DND-41 (cell line): ENCODE measurements at regions not wholly inside any gene's neighbourhood (a gene's known extent, or its start where the extent isn't known, plus 50 kb on each side); places are given as distances from the start of the nearest gene placed in this dataset.

ENCODE experiments used
- ATAC-seq: fragments of 200-7000 bp; cut with Tn5 transposase; 3 replicates; pipeline ENCODE4 v1.9.1; 2021; ENCODE audit warnings: low read depth; ENCODE audit not compliant: insufficient read depth
- DNase-seq: peaks from one replicate; pipeline ENCODE4 v3.0.0-alpha.2; 2020
- H2AFZ ChIP-seq: 2 replicates; pipeline ENCODE4 v1.6.0; 2012; ENCODE audit warnings: low read depth, low read length
- H3K27ac ChIP-seq: 2 replicates; pipeline ENCODE4 v1.5.1; 2012; ENCODE audit warnings: low read length, inconsistent platforms
- H3K27me3 ChIP-seq: fragments of 200-600 bp; sonication (generic); 2 replicates; pipeline ENCODE4 v1.6.0; 2012; ENCODE audit warnings: low read length, mild to moderate bottlenecking, inconsistent platforms; ENCODE audit not compliant: insufficient read depth, poor library complexity
- H3K36me3 ChIP-seq: 2 replicates; pipeline ENCODE4 v1.5.1; 2012; ENCODE audit warnings: low read length, inconsistent platforms; ENCODE audit not compliant: insufficient read depth
- H3K4me1 ChIP-seq: 2 replicates; pipeline ENCODE4 v1.5.1; 2012; ENCODE audit warnings: mild to moderate bottlenecking, low read length; ENCODE audit not compliant: insufficient read depth
- H3K4me2 ChIP-seq: 2 replicates; pipeline ENCODE4 v1.6.0; 2012; ENCODE audit warnings: mild to moderate bottlenecking, moderate library complexity, low read length, inconsistent platforms; ENCODE audit not compliant: insufficient read depth
- H3K4me3 ChIP-seq, 2 experiments: fragments of 200-600 bp in 1 of 2; shearing (Covaris generic) in 1 of 2; 2 replicates each; pipeline ENCODE4 v1.5.1; 2012 to 2016; ENCODE audit warnings: inconsistent platforms in 2 of 2, low read length in 2 of 2, mild to moderate bottlenecking in 2 of 2, low read depth in 1 of 2, moderate library complexity in 1 of 2
- H3K79me2 ChIP-seq: 2 replicates; pipeline ENCODE4 v1.6.0; 2012; ENCODE audit warnings: low read length, inconsistent platforms; ENCODE audit not compliant: insufficient read depth
- H3K9ac ChIP-seq: 2 replicates; pipeline ENCODE4 v1.6.0; 2012; ENCODE audit warnings: low read depth, mild to moderate bottlenecking, inconsistent platforms, low read length, moderate library complexity
- H3K9me3 ChIP-seq: 2 replicates; pipeline ENCODE4 v1.5.1; 2012; ENCODE audit warnings: low read length, moderate library complexity, mild to moderate bottlenecking, inconsistent platforms; ENCODE audit not compliant: insufficient read depth, severe bottlenecking
- H4K20me1 ChIP-seq: 2 replicates; pipeline ENCODE4 v1.6.0; 2012; ENCODE audit warnings: low read length; ENCODE audit not compliant: insufficient read depth
- EZH2 ChIP-seq: IDR thresholded peaks from 3 replicates; pipeline ENCODE4 v1.6.1; 2012; ENCODE audit warnings: borderline replicate concordance, low read depth, mild to moderate bottlenecking, moderate library complexity, low read length, inconsistent platforms; ENCODE audit not compliant: severe bottlenecking
- TF ChIP-seq, protein P1 (sequence below): IDR thresholded peaks from 2 replicates; pipeline ENCODE4 v1.5.1; 2012; ENCODE audit warnings: borderline replicate concordance, low read length, moderate library complexity, mild to moderate bottlenecking; ENCODE audit not compliant: poor library complexity, severe bottlenecking; ENCODE audit errors: extremely low read depth

DNA sequence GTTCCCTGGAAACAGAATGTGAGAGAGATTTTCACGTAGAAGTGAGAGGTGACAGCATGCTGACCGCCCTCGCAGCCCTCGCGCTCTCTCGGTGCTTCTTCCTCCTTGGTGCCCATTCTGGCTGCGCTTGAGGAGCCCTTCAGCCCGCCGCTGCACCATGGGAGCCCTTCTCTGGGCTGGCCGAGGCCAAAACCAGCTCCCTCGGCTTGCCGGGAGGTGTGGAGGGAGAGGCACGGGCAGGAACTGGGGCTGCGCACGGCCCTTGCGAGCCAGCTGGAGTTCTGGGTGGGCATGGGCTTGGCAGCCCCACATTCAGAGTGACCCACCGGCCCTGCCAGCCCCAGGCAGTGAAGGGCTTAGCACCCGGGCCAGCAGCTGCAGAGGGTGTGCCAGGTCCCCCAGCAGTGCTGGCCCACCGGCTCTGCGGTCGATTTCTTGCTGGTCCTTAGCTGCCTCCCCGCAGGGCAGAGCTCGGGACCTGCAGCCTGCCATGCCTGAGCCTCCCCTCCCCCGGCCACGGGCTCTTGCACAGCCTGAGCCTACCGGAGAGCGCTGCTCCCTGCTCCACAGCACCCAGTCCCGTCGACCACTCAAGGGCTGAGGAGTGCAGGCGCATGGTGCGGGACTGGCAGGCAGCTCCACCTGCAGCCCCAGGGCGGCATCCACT is 888.7 kb upstream of the ZWINT start:
- Histone ChIP-seq H3K4me2 (no peak overlapping the region), H3K4me3 (no peak overlapping the region), H3K79me2 (no peaks in the 10 kb centered on the region), H3K36me3 (no peaks in the 10 kb centered on the region), H3K27me3 (no peaks in the 10 kb centered on the region), H3K9ac (no peak overlapping the region), H2AFZ (no peak overlapping the region), H3K27ac (no peak overlapping the region), H4K20me1 (no peaks in the 10 kb centered on the region), H3K9me3 (no peaks in the 10 kb centered on the region), H3K4me1 (no peaks in the 10 kb centered on the region)
- TF ChIP-seq, protein P1, sequence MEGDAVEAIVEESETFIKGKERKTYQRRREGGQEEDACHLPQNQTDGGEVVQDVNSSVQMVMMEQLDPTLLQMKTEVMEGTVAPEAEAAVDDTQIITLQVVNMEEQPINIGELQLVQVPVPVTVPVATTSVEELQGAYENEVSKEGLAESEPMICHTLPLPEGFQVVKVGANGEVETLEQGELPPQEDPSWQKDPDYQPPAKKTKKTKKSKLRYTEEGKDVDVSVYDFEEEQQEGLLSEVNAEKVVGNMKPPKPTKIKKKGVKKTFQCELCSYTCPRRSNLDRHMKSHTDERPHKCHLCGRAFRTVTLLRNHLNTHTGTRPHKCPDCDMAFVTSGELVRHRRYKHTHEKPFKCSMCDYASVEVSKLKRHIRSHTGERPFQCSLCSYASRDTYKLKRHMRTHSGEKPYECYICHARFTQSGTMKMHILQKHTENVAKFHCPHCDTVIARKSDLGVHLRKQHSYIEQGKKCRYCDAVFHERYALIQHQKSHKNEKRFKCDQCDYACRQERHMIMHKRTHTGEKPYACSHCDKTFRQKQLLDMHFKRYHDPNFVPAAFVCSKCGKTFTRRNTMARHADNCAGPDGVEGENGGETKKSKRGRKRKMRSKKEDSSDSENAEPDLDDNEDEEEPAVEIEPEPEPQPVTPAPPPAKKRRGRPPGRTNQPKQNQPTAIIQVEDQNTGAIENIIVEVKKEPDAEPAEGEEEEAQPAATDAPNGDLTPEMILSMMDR: no peak
- no peak for TF ChIP-seq EZH2
- DNase-seq (no peak), ATAC-seq (no peak)

DNA sequence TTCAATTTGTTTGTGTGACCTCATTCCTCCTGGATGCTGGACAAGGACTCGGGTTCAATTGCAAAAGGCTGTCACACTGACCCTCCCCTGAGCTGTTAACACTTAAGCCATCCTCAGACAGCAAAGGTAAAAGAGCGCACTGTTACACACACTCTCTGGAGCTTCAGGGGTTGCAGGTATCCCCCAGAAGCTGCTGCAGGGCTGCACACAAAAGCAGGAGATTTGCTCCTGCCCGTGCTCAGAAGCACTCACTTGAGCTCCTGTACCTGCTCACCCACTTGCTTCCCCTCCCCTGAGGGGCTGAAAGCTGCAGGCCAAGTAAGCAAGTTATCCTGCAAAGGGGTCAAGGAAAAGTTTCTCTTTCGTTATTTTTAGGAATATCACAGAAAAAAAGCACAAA is 886.2 kb upstream of the ZWINT start:
- Histone ChIP-seq H3K9ac (no peak overlapping the region), H3K27me3 (no peaks in the 10 kb centered on the region), H3K4me2 (no peak overlapping the region), H4K20me1 (no peaks in the 10 kb centered on the region), H3K4me1 (no peaks in the 10 kb centered on the region), H3K79me2 (no peaks in the 10 kb centered on the region), H2AFZ (no peak overlapping the region), H3K9me3 (no peaks in the 10 kb centered on the region), H3K36me3 (no peaks in the 10 kb centered on the region), H3K4me3 (no peak overlapping the region), H3K27ac (no peak overlapping the region)
- no peak for DNase-seq
- ATAC-seq: no peak
- no peak for TF ChIP-seq EZH2
- TF ChIP-seq, protein P1: no peak

DNA sequence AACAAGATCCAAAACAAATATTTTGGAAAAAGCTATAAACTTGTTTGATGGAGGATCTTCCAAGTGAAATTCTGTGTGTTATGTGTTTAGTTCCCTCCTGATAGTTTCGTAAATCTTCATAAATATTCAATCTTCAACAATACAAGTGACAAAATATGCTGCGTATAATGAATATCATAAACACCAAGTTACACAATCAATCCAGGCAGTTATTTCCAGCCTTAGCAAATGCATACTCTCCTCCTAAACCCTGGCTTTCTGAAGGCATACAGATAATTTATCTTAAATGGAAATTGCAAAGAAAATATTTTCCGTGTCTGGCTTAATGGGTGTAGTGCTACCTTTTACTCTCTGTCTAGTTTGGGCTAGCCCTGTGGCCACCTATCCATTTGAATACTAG is 864.9 kb upstream of the ZWINT start:
- no peaks in the 10 kb centered on the region for H3K9me3 ChIP-seq
- no peak overlapping the region for H3K4me2 ChIP-seq
- TF ChIP-seq EZH2: no peak
- TF ChIP-seq, protein P1: no peak
- H3K27me3 ChIP-seq: no peaks in the 10 kb centered on the region
- H3K79me2 ChIP-seq: no peaks in the 10 kb centered on the region
- no peak overlapping the region for H3K27ac ChIP-seq
- H4K20me1 ChIP-seq: no peaks in the 10 kb centered on the region
- H2AFZ ChIP-seq: no peak overlapping the region
- no peaks in the 10 kb centered on the region for H3K4me1 ChIP-seq
- H3K4me3 ChIP-seq: no peak overlapping the region
- DNase-seq (no peak), ATAC-seq (no peak)
- no peaks in the 10 kb centered on the region for H3K36me3 ChIP-seq
- no peak overlapping the region for H3K9ac ChIP-seq

DNA sequence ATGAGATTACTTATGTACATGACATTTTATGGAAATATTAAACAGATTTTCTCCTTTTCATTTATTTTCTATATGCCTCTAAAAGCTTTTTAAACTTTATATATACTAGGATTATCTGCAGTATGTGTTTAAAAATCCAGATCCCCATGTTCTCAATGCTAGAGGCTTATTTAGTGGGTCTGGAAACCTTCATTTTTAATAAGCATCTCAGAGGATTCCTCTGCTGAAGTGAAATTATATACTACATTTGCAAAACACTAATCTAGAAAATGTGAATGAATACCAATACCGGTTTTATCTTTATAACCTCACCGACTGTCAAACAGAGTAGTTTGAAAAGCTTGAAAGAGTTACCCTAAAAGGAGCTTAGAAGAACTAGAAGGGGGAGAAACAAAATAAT is 863.8 kb upstream of the ZWINT start:
- Histone ChIP-seq H4K20me1 (no peaks in the 10 kb centered on the region), H2AFZ (no peak overlapping the region), H3K36me3 (no peaks in the 10 kb centered on the region), H3K4me2 (no peak overlapping the region), H3K4me3 (no peak overlapping the region), H3K9ac (no peak overlapping the region), H3K4me1 (no peaks in the 10 kb centered on the region), H3K27ac (no peak overlapping the region), H3K9me3 (no peaks in the 10 kb centered on the region), H3K79me2 (no peaks in the 10 kb centered on the region), H3K27me3 (no peaks in the 10 kb centered on the region)
- DNase-seq (no peak), ATAC-seq (no peak)
- TF ChIP-seq EZH2: no peak
- TF ChIP-seq, protein P1: no peak
